Gastroesophageal sphincter (tissue), 4 donors: ENCODE measurements at regions not wholly inside any gene's neighbourhood (a gene's known extent, or its start where the extent isn't known, plus 50 kb on each side); places are given as distances from the start of the nearest gene placed in this dataset.
A peak's percentile ranks its signal among the peaks of the same experiment; 100 is the strongest.

Source experiments
- ATAC-seq: fragments of 150-250 bp; one replicate; pipeline ENCODE4 v1.9.1; 2016; ENCODE audit warnings: mild to moderate bottlenecking, moderate library complexity
- H3K27ac ChIP-seq, 4 donors: fragments of 200-600 bp; sonication (generic) in 3 of 4; 1 replicate in 3 of 4; 2 replicates in 1 of 4; pipeline ENCODE4 v1.5.1; 2016 to 2019
- H3K27me3 ChIP-seq: fragments of 200-600 bp; sonication (generic); one replicate; pipeline ENCODE4 v1.5.1; 2019
- H3K36me3 ChIP-seq, 2 donors: fragments of 200-600 bp; sonication (generic); one replicate each; pipeline ENCODE4 v1.5.1; 2019; ENCODE audit warnings: control low read depth in 1 of 2
- H3K4me1 ChIP-seq, 3 donors: fragments of 200-600 bp; sonication (generic); 1 replicate in 2 of 3; 2 replicates in 1 of 3; pipeline ENCODE4 v1.5.1; 2016 to 2019; ENCODE audit warnings: control low read depth in 2 of 3
- H3K4me3 ChIP-seq, 2 donors: fragments of 200-600 bp; sonication (generic); one replicate each; pipeline ENCODE4 v1.5.1; 2019; ENCODE audit warnings: mild to moderate bottlenecking in 1 of 2, moderate library complexity in 1 of 2
- H3K9me3 ChIP-seq, 3 donors: fragments of 200-600 bp; sonication (generic); one replicate each; pipeline ENCODE4 v1.5.1; 2017 to 2019; ENCODE audit warnings: control low read depth in 2 of 3
- CTCF ChIP-seq, 4 experiments: fragments of 200-600 bp in 2 of 4; fragments of 450-650 bp in 2 of 4; sonication (generic) in 1 of 4; IDR thresholded peaks; one replicate each; pipeline ENCODE4 v1.5.1; 2017 to 2019; ENCODE audit warnings: antibody characterized with exemption in 4 of 4, mild to moderate bottlenecking in 2 of 4, moderate library complexity in 2 of 4
- EP300 ChIP-seq: sonication (generic); formaldehyde crosslinking; IDR thresholded peaks from one replicate; pipeline ENCODE4 v1.6.1; 2017; ENCODE audit warnings: antibody characterized with exemption, mild to moderate bottlenecking
- POLR2A ChIP-seq, 2 donors: fragments of 450-650 bp; IDR thresholded peaks; one replicate each; pipeline ENCODE4 v1.6.1; 2017; ENCODE audit warnings: antibody characterized with exemption in 2 of 2, mild to moderate bottlenecking in 2 of 2, moderate library complexity in 1 of 2
- POLR2AphosphoS5 ChIP-seq: sonication (generic); formaldehyde crosslinking; IDR thresholded peaks from one replicate; pipeline ENCODE4 v1.6.1; 2017; ENCODE audit warnings: antibody characterized with exemption
- WGBS, 2 donors: methylation state at CpG; one replicate each; pipeline ENCODE4 v1.1.5; 2018; ENCODE audit warnings: low coverage in 1 of 2; 5-methylcytosine and 5-hydroxymethylcytosine counted together

GRCh38 chr21:38984982-38985567 lies 179.3 kb downstream of the ETS2 start:
- Histone ChIP-seq H3K27me3 (no peaks in the 10 kb centered on the region), H3K4me3 (no peak overlapping the region), H3K4me1 (peaks cover 0 to 60% (median 25%) of the 10 kb centered on the region in 3 donors), H3K36me3 (no peaks in the 10 kb centered on the region), H3K9me3 (no peaks in the 10 kb centered on the region), H3K27ac (peak overlapping the region; percentile 35 to 76 (median 74))
- no peak for ATAC-seq
- 14 to 21% methylated on average over 8 to 11 of the region's 11 CpGs for WGBS, 2 donors
- TF ChIP-seq POLR2A (IDR thresholded peaks at IDR 0.05) (no peak), POLR2AphosphoS5 (peak; percentile 62), CTCF (IDR thresholded peaks at IDR 0.05) (no peak), EP300 (no peak)

GRCh38 chr21:38984568-38984967 lies 178.8 kb downstream of the ETS2 start:
- Histone ChIP-seq H3K27ac (peak overlapping the region in 3 of 4 donors; percentile 73 to 76 (median 75)), H3K4me1 (peaks cover 0 to 58% (median 20%) of the 10 kb centered on the region in 3 donors), H3K27me3 (no peaks in the 10 kb centered on the region), H3K9me3 (no peaks in the 10 kb centered on the region), H3K36me3 (no peaks in the 10 kb centered on the region), H3K4me3 (no peak overlapping the region)
- TF ChIP-seq POLR2A (IDR thresholded peaks at IDR 0.05) (no peak), EP300 (no peak), CTCF (IDR thresholded peaks at IDR 0.05) (no peak), POLR2AphosphoS5 (no peak)
- ATAC-seq: no peak
- 62 to 67% methylated on average over 2 to 4 of the region's 4 CpGs for WGBS, 2 donors

GRCh38 chr21:38983560-38983959 lies 177.8 kb downstream of the ETS2 start:
- 78 to 85% methylated on average over 9 to 10 of the region's 10 CpGs for WGBS, 2 donors
- H3K4me1 ChIP-seq: peaks cover 0 to 50% (median 18%) of the 10 kb centered on the region in 3 donors
- no peaks in the 10 kb centered on the region for H3K36me3 ChIP-seq
- H3K9me3 ChIP-seq: no peaks in the 10 kb centered on the region
- H3K27ac ChIP-seq: no peak overlapping the region
- TF ChIP-seq EP300: no peak
- TF ChIP-seq CTCF (IDR thresholded peaks at IDR 0.05): no peak
- no peak for TF ChIP-seq POLR2A (IDR thresholded peaks at IDR 0.05)
- no peak for TF ChIP-seq POLR2AphosphoS5
- no peaks in the 10 kb centered on the region for H3K27me3 ChIP-seq
- no peak for ATAC-seq
- no peak overlapping the region for H3K4me3 ChIP-seq

GRCh38 chr21:38982804-38983203 lies 177.1 kb downstream of the ETS2 start:
- Histone ChIP-seq H3K27ac (no peak overlapping the region), H3K9me3 (no peaks in the 10 kb centered on the region), H3K4me3 (no peak overlapping the region), H3K27me3 (no peaks in the 10 kb centered on the region), H3K4me1 (peaks cover 0 to 43% (median 15%) of the 10 kb centered on the region in 3 donors), H3K36me3 (no peaks in the 10 kb centered on the region)
- ATAC-seq: no peak
- TF ChIP-seq POLR2AphosphoS5 (no peak), CTCF (IDR thresholded peaks at IDR 0.05) (no peak), EP300 (no peak), POLR2A (IDR thresholded peaks at IDR 0.05) (no peak)
- 91% methylated on average over 6 of the region's 11 CpGs; no CpG with 5 or more reads in 1 of the 2 donors for WGBS, 2 donors

- peaks cover 0 to 36% (median 15%) of the 10 kb centered on the region in 3 donors for H3K4me1 ChIP-seq
- no peaks in the 10 kb centered on the region for H3K9me3 ChIP-seq
- H3K27me3 ChIP-seq: no peaks in the 10 kb centered on the region
- H3K27ac ChIP-seq: no peak overlapping the region
- ATAC-seq: no peak
- no peaks in the 10 kb centered on the region for H3K36me3 ChIP-seq
- 79 to 100% methylated on average over 2 to 7 of the region's 9 CpGs for WGBS, 2 donors
- H3K4me3 ChIP-seq: no peak overlapping the region
- TF ChIP-seq EP300 (no peak), CTCF (IDR thresholded peaks at IDR 0.05) (no peak), POLR2AphosphoS5 (no peak), POLR2A (IDR thresholded peaks at IDR 0.05) (no peak)
Observed at GRCh38 chr21:38982096-38982495, 176.4 kb downstream of the ETS2 start.
